HG03460 (cell line): ENCODE measurements at regions not wholly inside any gene's neighbourhood (a gene's known extent, or its start where the extent isn't known, plus 50 kb on each side); places are given as distances from the start of the nearest gene placed in this dataset.

Experiments used
- ATAC-seq: cut with Tn5 transposase; IDR thresholded peaks from one replicate; pipeline ENCODE4 v1.9.1; 2021; ENCODE audit not compliant: unreplicated experiment

DNA sequence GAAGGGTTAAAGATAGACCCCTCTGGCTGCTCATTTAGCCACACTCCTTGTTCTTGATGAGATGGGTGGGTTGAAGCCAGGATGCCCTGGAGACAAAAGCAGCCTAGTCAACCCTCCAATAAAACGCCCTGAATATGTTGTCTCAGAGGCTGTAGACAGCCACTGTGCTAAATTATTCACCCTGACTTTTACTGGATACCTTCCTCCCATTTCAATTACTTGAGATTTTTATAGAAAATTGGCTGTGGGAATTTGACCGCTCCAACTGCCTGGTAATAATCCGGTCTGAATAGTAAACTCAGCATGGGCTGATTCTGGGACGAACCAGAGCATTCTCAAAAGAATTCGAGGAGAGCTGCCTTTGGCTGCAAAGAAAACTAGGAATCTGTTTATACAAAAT, 104.2 kb downstream of the SNX18 start:
- ATAC-seq, result no peak

DNA sequence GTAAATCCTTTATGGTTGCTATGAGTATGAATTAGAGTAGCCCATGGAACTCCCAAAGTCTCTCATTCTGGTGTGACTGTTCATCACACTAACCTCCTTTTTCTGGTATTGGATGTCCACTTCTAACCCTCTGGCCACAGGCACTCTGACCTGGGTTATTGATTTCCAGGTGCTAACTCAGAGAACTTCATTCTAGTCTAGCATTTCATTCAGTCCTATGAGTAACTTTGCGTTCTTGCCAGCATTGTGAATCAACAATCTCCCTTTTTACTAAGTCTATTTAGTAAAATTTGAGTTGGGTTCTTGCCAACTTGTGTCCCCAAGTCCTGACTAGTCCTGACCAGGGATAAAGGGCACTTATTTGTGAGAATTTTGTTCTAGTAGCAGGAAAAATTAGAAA, 103.5 kb downstream of the SNX18 start:
- no peak for ATAC-seq

DNA sequence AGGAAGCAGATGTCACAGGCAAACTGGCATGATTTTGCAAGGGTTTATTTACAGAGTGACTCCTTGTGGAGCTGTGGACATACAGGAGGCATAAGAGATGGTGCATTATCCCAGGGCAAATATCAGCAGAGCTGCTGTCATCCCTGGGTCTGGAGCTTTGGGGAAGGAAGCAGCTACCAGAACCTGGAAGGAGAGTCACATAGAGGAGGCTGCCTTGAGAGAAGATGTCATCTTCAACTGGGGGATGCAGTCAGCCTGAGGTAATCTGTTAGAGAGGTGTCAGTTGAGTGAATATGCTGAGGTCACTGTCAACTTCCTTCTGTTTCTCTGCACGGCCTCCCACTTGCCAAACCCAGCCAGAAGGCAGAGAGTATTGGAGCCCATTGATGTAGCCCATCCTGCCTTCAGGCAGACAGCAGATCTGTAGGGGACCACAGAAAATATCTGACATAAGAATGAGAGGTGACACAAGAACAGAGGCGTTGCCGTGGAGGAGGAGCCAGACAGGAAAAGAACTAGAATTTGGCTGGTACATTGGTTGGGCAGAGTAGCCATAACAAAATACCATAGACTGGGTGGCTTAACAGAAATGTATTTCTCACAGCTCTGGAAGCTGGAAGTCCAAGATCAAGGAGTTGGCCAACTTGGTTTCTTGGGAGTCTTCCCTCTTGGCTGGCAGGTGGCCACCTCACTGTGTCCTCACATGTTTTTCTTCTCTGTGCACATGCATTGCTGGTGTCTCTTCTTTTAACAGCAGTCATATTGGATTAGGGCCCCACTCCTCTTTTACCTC, 102.8 kb downstream of the SNX18 start:
- no peak for ATAC-seq

DNA sequence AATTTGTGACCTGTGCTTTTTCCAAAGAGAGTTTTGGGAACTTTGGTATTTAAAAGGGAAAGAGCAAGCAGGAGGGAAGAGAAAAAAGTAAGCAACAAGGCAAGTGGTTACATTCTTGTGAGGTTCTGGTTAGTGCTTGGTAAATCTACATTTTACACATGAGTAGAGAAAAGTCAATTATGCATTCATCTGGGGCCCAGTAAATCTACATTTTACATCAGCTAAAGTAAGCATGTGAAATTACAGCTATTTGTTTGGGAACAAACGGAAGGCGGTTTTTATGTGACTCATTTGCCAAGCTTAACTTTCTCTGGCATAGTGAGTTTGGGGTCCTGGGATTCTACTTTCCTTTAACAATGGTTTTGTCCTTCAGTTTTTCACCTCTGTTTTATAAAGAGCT, 102.2 kb downstream of the SNX18 start:
- no peak for ATAC-seq

DNA sequence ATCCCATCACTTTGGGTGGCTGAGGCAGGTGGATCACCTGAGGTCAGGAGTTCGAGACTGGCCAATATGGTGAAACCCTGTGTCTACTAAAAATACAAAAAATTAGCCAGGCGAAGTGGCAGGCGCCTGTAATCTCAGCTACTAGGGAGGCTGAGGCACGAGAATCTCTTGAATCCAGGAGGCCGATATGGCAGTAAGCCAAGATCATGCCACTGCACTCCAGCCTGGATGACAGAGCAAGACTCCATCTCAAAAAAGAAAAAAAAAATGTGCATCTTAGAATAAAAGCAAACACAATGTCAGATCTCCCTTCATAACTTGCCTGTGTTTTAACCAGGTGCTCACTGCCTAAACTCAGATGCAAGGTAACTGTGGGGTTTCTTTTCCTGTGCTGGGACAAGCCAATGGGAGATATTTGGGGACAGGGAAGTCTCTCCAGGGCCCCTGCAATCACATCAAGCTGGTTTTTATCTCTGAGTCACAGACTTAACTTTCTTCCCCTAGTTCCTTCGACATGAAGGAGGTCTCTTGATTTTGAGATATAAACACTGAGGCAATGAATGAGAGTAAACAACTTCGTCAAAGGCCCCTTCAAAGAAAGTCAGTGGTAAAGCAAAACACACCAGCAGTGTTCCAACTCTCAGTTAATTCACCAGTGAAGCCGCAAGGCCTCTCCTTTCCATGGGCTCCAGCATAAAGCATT, 99.1 kb downstream of the SNX18 start:
- ATAC-seq, result no peak

DNA sequence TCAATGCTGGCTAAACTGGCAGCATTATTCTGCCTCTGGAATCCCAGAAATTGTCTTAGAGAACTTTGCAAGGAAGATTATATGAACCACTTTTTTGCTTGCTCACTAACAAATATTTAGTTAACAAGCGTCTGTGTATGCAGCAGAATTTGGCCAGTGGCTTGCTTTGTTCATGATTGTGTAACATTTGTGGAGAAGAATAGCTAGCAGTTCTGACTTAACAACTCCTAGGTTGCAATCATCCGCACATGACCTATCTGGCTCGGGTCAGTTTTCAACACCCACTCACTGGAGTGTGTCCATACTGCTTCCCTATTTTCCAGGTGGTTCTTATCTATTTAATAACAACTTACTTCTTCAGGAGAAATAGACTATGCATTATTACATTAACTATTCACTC, 98.5 kb downstream of the SNX18 start:
- no peak for ATAC-seq

DNA sequence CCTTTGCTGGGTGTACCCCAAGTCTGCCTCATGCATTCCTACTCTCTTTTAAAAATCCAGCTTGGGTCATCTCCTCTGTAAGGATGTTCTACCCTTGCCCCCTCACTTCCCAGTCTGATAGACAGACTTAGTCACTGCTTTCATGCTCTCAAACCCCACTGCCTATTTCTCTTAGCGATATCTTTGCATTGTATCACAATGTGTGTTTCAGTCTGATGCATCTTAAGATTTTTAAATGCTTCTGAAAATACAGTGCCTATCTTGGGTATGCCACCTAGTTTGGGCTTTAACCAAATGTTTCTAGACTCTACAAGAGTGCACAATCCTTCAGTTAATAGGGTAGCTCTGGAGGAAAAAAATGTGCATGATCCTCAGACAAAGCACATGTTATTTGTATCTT, 97.8 kb downstream of the SNX18 start:
- ATAC-seq, result no peak

DNA sequence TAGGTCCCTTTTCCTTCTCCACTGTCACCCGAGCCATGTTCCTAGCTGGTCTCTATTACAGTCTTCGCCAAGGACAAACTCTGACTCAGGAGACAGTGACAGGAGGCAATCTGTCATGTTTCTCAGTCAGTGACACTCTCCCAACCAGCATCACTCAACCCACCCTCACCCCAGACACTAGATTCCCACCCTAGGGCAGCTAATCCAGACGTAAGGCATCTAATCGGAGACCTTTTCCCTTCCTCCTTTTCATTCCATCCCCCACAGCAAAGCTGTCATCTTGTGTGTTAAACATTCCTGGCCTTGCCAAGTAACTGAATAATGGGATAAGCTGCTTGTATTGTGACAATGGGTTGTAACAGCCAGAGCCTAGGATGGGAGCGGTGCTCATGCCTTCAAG, 95.2 kb downstream of the SNX18 start:
- no peak for ATAC-seq

DNA sequence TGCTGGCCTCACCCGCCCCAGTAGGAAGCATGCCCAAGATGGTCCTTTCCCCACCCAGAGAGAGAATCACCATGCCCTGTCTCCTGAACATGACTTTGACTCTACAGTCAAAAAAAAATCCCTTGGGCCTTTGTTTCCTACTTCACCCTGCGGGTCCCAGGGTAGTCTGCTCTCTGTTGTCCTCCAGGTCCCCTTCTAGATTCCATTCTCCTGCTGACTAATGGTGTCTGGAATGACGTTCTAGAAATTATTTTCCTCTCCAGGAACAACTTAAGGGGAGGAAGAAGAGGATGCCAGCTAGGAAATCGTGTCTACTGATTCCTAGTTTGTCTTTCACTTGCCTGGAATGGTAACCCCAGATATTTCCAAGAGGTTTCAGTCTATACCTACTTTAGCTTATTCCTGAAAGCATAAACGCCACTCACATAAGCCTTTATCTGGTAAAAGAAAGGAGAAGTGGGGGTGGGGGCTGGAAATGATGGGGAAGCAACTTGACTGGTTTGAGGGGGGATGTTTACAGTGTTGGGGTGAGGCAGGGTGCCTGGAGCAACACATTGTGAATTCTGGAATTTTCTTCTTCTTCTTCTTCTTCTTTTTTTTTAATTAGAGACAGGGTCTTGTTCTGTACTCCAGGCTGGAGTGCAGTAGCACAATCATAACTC, 93.9 kb downstream of the SNX18 start:
- no peak for ATAC-seq

DNA sequence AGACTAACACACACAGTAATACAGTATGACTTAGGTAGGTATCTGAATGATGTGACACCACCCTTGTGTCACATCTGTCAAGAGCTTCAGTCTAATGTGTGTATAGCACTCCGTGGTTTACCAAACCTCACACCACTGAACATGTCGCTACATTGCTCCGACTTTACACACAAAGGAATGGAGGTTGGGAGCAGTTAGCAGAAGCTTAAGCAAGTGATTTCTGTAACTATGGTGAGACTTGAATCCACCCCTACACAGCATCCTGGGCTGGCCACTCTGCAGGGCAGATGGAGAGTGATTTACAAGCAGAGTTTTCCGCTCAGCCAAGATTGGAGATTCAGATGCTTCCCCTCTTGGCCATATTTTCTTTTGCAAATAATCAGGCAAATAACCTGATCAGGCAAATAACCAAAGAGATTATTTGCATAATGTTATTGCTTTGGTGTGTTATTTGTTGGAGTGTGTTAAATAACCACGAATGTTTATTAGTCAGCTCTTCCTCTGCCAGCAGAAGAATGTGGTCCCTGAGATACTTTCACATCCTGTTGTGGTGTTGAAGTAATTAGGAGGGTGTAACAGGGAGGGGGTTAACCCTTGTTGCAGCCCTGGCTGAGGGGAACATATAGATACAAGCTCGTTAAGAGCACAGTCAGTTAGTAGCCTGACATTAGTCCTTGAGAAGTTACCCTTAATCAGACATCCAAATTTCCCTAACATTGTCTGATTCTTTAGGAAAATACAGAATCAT, 92.8 kb downstream of the SNX18 start:
- peak; percentile 95 for ATAC-seq

DNA sequence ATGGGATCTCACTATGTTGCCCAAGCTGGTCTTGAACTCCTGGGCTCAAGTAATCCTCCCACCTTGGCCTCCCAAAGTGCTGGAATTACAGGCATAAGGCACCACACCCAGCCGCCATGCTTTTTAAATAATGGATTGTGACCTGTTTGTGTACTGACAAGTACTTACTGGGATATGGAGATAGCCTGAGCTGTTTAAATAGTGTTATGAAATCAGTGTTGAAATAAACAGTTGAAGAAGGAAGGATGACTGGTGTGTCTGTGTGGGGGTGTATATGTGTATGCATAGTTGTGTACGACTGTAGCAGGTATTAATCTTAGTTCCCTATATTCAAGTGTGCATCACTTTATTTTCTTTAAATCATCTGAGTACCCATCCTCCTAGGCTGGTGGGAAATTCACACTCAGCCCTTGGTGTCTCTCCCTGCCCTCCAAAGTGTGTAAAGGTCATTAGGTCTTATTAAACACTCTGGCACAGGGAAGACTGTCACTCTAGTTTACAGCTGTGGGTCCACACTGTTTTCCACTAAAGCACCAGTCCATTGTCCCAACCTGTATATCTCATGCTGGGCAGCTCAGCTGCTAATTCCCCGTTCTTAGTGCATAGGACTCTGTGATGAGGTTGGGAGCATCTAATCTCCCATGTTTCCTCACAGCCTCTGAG, 91.0 kb downstream of the SNX18 start:
- ATAC-seq, result no peak

DNA sequence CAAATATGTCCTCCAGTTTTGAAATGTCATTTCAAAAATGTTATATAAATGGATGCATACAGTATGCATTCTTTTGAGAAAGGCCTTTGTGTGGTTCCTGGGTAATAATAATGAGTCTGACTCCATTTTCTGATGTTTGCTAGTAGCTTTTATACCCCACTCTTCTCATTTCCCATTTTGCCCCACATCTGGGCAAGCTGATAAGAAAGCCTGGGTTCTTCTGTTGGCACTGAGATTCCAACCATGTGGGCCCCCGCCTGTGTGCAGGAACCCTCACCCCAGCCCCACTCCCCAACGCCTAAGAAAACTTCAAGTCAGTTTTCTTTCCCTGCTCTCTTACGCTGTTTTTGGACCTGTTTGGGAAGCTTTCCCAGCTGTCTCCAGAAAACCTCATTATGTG, 89.4 kb downstream of the SNX18 start:
- ATAC-seq, result no peak

DNA sequence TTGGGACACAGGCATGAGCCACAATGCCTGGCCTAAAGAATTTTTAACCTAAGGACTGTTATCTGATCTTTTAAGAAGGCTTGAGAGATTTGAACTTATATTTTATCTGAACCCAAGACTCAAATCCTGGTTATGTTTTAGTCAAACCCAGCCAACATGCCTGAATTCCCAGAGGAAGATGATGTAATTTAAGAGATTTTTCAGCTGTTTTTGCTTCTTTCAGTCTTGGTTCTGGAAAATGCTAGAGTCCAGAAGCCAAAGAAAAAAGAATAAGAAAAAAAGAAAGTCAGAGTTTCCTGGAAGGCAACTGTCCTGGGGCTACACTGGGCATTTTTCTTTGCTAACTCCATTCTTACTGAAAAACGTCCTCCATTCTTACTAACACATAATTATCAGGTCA, 85.8 kb downstream of the SNX18 start:
- ATAC-seq, result no peak

DNA sequence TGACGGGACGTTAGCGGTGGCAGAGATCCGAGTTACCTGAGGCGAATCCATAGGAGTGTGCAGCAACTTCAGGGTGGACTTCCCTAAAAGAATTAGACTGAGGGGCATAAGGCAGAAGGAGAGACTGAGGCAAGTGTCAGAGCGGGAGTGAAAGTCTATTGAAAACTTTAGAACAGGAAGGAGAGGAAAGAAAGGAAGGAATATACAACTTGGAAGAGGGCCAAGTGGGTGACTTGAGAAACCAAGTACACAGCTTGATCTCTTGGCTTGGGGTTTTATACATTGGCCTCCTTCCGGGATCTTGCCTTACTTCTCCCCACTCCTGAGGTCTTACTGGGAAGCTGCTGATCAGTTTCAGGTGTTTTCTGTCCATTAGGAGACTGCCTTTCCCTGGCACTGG, 84.9 kb downstream of the SNX18 start:
- ATAC-seq, result no peak

DNA sequence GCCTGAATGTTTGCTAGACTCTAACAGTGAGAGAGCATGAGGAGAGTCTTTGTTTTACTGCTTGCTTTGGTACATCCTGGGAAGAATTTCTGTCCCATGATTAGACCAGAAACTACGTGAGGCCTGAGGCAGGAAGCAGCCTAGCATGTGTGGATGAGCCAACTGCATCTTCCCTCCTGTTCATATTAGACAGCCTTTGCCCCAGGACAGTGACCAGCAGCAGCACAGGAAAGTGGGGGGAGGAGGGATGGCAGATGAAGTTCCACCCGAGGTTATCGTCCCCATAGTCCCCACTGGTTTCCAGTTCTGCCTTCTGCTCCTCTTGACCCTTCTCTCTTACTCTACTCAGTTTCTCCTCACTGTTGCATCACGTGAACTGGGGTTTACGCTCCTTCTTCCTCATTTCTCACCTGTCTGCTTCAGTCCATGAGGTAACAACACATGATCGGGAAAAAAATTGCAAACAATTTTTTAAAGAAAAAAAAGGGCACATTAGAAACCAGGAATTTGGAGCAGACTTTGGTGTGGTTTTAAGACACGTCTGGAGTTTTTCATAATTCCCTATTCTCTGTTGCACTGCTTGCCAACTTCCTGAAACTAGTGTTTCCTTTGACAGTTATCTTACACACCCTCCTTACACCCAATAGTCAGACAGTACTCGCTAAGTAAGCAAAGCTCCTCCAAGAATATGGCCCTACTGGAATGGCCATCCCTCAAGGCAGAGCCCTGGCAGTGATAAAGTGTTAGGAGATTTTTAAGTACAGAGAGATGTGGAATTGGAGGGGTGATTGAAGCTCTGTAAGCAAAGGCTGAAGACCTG, 84.1 kb downstream of the SNX18 start:
- no peak for ATAC-seq
